HL-60 (cell line): ENCODE measurements at regions not wholly inside any gene's neighbourhood (a gene's known extent, or its start where the extent isn't known, plus 50 kb on each side); places are given as distances from the start of the nearest gene placed in this dataset.

Experiments used
- DNase-seq, 2 experiments: peaks; one replicate each; pipeline ENCODE4 v3.0.0-alpha.2; 2010 to 2020; ENCODE audit warnings: low read depth in 1 of 2, low spot score in 1 of 2
- H3K27ac ChIP-seq: fragments of 250-450 bp; sonication (Bioruptor Pico); replicated peaks from 2 replicates; pipeline ENCODE4 v1.5.1; 2020; ENCODE audit warnings: mild to moderate bottlenecking, moderate library complexity
- H3K27me3 ChIP-seq: fragments of 250-450 bp; sonication (Bioruptor Pico); 2 replicates; pipeline ENCODE4 v1.5.1; 2021; ENCODE audit warnings: mild to moderate bottlenecking, moderate library complexity; ENCODE audit not compliant: insufficient read depth, poor library complexity, severe bottlenecking
- H3K4me3 ChIP-seq: replicated peaks from 2 replicates; pipeline ENCODE4 v1.5.1; 2011; ENCODE audit warnings: mild to moderate bottlenecking, control low read depth, low read length; ENCODE audit not compliant: insufficient read depth
- GABPA ChIP-seq: IDR thresholded peaks from 2 replicates; pipeline ENCODE4 v1.6.1; 2012; ENCODE audit warnings: low read depth
- POLR2AphosphoS5 ChIP-seq: IDR thresholded peaks from 2 replicates; pipeline ENCODE4 v1.6.1; 2012; ENCODE audit warnings: low read depth
- SPI1 ChIP-seq: IDR thresholded peaks from 2 replicates; pipeline ENCODE4 v1.6.1; 2012; ENCODE audit warnings: low read depth, mild to moderate bottlenecking, borderline replicate concordance
- TF ChIP-seq, protein P1 (sequence below): IDR thresholded peaks from 2 replicates; pipeline ENCODE4 v1.6.1; 2012; ENCODE audit warnings: low read depth; ENCODE audit not compliant: insufficient replicate concordance
- TF ChIP-seq, protein P2 (sequence below): IDR thresholded peaks from one replicate; pipeline ENCODE4 v1.5.1; 2011; ENCODE audit warnings: low read length, control low read depth, inconsistent platforms; ENCODE audit not compliant: insufficient read depth

DNA sequence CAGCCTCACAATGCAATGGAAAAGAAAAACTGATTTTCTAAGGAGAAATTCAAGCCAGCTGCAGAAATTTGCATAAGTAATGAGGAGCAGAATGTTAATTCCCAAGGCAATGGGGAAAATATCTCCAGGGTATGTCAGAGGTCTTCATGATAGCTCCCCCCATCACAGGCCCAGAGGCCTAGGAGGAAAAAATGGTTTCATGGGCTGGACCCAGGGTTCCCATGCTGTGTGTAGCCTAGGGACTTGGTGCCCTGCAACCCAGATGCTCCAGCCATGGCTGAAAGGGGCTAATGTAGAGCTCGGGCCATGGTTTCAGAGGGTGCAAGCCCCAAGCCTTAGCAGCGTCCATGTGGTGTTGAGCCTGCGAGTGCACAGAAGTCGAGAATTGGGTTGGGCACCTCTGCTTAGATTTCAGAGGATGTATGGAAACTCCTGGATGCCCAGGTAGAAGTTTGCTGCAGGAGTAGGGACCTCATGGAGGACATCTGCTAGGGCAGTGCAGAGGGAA lies 53.5 kb upstream of the TEX13C start:
- H3K27me3 ChIP-seq, result no peaks in the 10 kb centered on the region
- TF ChIP-seq, protein P1, sequence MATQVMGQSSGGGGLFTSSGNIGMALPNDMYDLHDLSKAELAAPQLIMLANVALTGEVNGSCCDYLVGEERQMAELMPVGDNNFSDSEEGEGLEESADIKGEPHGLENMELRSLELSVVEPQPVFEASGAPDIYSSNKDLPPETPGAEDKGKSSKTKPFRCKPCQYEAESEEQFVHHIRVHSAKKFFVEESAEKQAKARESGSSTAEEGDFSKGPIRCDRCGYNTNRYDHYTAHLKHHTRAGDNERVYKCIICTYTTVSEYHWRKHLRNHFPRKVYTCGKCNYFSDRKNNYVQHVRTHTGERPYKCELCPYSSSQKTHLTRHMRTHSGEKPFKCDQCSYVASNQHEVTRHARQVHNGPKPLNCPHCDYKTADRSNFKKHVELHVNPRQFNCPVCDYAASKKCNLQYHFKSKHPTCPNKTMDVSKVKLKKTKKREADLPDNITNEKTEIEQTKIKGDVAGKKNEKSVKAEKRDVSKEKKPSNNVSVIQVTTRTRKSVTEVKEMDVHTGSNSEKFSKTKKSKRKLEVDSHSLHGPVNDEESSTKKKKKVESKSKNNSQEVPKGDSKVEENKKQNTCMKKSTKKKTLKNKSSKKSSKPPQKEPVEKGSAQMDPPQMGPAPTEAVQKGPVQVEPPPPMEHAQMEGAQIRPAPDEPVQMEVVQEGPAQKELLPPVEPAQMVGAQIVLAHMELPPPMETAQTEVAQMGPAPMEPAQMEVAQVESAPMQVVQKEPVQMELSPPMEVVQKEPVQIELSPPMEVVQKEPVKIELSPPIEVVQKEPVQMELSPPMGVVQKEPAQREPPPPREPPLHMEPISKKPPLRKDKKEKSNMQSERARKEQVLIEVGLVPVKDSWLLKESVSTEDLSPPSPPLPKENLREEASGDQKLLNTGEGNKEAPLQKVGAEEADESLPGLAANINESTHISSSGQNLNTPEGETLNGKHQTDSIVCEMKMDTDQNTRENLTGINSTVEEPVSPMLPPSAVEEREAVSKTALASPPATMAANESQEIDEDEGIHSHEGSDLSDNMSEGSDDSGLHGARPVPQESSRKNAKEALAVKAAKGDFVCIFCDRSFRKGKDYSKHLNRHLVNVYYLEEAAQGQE, result no peak
- TF ChIP-seq, protein P2, sequence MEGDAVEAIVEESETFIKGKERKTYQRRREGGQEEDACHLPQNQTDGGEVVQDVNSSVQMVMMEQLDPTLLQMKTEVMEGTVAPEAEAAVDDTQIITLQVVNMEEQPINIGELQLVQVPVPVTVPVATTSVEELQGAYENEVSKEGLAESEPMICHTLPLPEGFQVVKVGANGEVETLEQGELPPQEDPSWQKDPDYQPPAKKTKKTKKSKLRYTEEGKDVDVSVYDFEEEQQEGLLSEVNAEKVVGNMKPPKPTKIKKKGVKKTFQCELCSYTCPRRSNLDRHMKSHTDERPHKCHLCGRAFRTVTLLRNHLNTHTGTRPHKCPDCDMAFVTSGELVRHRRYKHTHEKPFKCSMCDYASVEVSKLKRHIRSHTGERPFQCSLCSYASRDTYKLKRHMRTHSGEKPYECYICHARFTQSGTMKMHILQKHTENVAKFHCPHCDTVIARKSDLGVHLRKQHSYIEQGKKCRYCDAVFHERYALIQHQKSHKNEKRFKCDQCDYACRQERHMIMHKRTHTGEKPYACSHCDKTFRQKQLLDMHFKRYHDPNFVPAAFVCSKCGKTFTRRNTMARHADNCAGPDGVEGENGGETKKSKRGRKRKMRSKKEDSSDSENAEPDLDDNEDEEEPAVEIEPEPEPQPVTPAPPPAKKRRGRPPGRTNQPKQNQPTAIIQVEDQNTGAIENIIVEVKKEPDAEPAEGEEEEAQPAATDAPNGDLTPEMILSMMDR, result no peak
- TF ChIP-seq GABPA (no peak), SPI1 (no peak), POLR2AphosphoS5 (no peak)
- H3K4me3 ChIP-seq, result no peak overlapping the region
- H3K27ac ChIP-seq, result no peak overlapping the region
- no peak for DNase-seq
